Upper lobe of left lung (tissue), 4 donors: ENCODE measurements at regions not wholly inside any gene's neighbourhood (a gene's known extent, or its start where the extent isn't known, plus 50 kb on each side); places are given as distances from the start of the nearest gene placed in this dataset.

ENCODE experiments used
- CTCF ChIP-seq, 6 experiments: fragments of 450-650 bp in 4 of 6; fragments of 200-600 bp in 2 of 6; sonication (generic) in 2 of 6; IDR thresholded peaks; one replicate each; pipeline ENCODE4 v1.5.1; 2016 to 2019; ENCODE audit warnings: antibody characterized with exemption in 6 of 6
- EP300 ChIP-seq, 4 donors: sonication (generic); formaldehyde crosslinking; IDR thresholded peaks; one replicate each; pipeline ENCODE4 v1.5.1; 2017; ENCODE audit warnings: antibody characterized with exemption in 4 of 4, control low read depth in 2 of 4
- POLR2A ChIP-seq, 4 donors: fragments of 450-650 bp; IDR thresholded peaks; one replicate each; pipeline ENCODE4 v1.5.1; 2016 to 2017; ENCODE audit warnings: antibody characterized with exemption in 4 of 4, mild to moderate bottlenecking in 2 of 4
- POLR2AphosphoS5 ChIP-seq, 2 donors: sonication (generic); formaldehyde crosslinking; IDR thresholded peaks; one replicate each; pipeline ENCODE4 v1.5.1; 2017; ENCODE audit warnings: antibody characterized with exemption in 2 of 2

DNA sequence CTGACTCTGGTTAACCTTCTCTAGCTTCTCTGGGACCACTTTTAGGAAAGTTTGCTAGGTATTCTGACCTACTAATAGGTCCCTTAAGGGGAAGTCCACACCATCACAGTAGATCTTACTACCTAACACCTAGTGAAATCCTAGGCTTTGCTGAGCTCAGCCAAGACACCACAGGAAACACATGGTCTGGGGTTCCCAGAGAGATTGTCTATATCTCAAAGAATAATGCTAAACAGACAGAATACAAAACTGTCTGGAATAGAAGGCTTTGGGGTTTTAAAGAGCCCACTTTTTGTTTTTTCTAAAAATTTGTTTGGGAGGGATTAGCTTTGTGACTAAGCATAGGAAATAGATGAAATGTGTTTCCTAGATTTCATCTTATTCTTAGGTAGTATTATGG lies 395.1 kb downstream of the ARHGEF28 start:
- TF ChIP-seq CTCF (IDR thresholded peaks at IDR 0.05) = no peak
- no peak for TF ChIP-seq POLR2AphosphoS5 (IDR thresholded peaks at IDR 0.05)
- TF ChIP-seq POLR2A (IDR thresholded peaks at IDR 0.05) = no peak
- TF ChIP-seq EP300 (IDR thresholded peaks at IDR 0.05) = no peak
